Neural cell (in vitro differentiated cells): ENCODE measurements at regions not wholly inside any gene's neighbourhood (a gene's known extent, or its start where the extent isn't known, plus 50 kb on each side); places are given as distances from the start of the nearest gene placed in this dataset.

Experiments
- H2AFZ ChIP-seq: fragments of 200-600, 300-800 bp; sonication (generic), shearing (Covaris generic); 2 replicates; pipeline ENCODE4 v1.6.0; 2014; ENCODE audit warnings: low read depth, mild to moderate bottlenecking, antibody characterized with exemption, low read length, moderate library complexity
- H3F3A ChIP-seq: fragments of 200-600 bp; shearing (Covaris generic); 2 replicates; pipeline ENCODE4 v1.6.1; 2016; ENCODE audit warnings: mild to moderate bottlenecking, moderate library complexity, mixed read lengths, antibody characterized with exemption, low read length; ENCODE audit not compliant: insufficient read depth, poor library complexity, severe bottlenecking
- H3K27ac ChIP-seq: fragments of 200-600, 300-800 bp; sonication (generic), shearing (Covaris generic); 2 replicates; pipeline ENCODE4 v1.5.1; 2014; ENCODE audit warnings: mild to moderate bottlenecking, low read length, moderate library complexity
- H3K27me3 ChIP-seq: fragments of 300-800, 200-600 bp; sonication (generic), shearing (Covaris generic); 2 replicates; pipeline ENCODE4 v1.6.0; 2014; ENCODE audit warnings: mild to moderate bottlenecking, low read depth, low read length, moderate library complexity; ENCODE audit not compliant: insufficient read depth
- H3K36me3 ChIP-seq: fragments of 300-800, 200-600 bp; sonication (generic), shearing (Covaris generic); 2 replicates; pipeline ENCODE4 v1.5.1; 2014; ENCODE audit warnings: mild to moderate bottlenecking, antibody characterized with exemption, low read length, moderate library complexity; ENCODE audit not compliant: insufficient read depth
- H3K4me2 ChIP-seq: fragments of 300-800, 200-600 bp; sonication (generic), shearing (Covaris generic); 2 replicates; pipeline ENCODE4 v1.6.0; 2014; ENCODE audit warnings: mild to moderate bottlenecking, low read length
- H3K4me3 ChIP-seq: fragments of 300-800, 200-600 bp; sonication (generic), shearing (Covaris generic); 2 replicates; pipeline ENCODE4 v1.5.1; 2014; ENCODE audit warnings: mild to moderate bottlenecking, low read length, moderate library complexity
- H3K79me2 ChIP-seq: fragments of 200-600 bp; shearing (Covaris generic); replicated peaks from 2 replicates; pipeline ENCODE4 v1.6.0; 2014; ENCODE audit warnings: mild to moderate bottlenecking, low read length, moderate library complexity; ENCODE audit not compliant: insufficient read depth
- H3K9ac ChIP-seq: fragments of 300-800, 200-600 bp; sonication (generic), shearing (Covaris generic); 2 replicates; pipeline ENCODE4 v1.6.1; 2016; ENCODE audit warnings: mild to moderate bottlenecking, low read length, mixed read lengths
- H3K9me2 ChIP-seq: fragments of 200-600 bp; shearing (Covaris generic); 2 replicates; pipeline ENCODE4 v1.6.1; 2016; ENCODE audit warnings: mild to moderate bottlenecking, low read length, mixed read lengths; ENCODE audit not compliant: insufficient read depth
- H3K9me3 ChIP-seq: fragments of 200-600, 300-800 bp; sonication (generic), shearing (Covaris generic); 2 replicates; pipeline ENCODE4 v1.6.1; 2016; ENCODE audit warnings: mild to moderate bottlenecking, mixed run types, low read length, moderate library complexity, mixed read lengths
- H4K20me1 ChIP-seq: fragments of 200-600 bp; shearing (Covaris generic); 2 replicates; pipeline ENCODE4 v1.6.1; 2016; ENCODE audit warnings: mild to moderate bottlenecking, mixed run types; ENCODE audit not compliant: insufficient read depth
- EP300 ChIP-seq: fragments of 450-650 bp; conservative IDR thresholded peaks from 2 replicates; pipeline ENCODE4 v1.6.1; 2014; ENCODE audit warnings: antibody characterized with exemption, mild to moderate bottlenecking, moderate library complexity; ENCODE audit not compliant: poor library complexity, severe bottlenecking
- EZH2 ChIP-seq: fragments of 200-600, 300-800 bp; shearing (Covaris generic), sonication (generic); IDR thresholded peaks from 2 replicates; pipeline ENCODE4 v1.6.1; 2014; ENCODE audit warnings: antibody characterized with exemption, low read length, borderline replicate concordance, mild to moderate bottlenecking; ENCODE audit not compliant: insufficient read depth, poor library complexity, severe bottlenecking
- MXI1 ChIP-seq: fragments of 450-650 bp; conservative IDR thresholded peaks from 2 replicates; pipeline ENCODE4 v1.6.1; 2014; ENCODE audit warnings: antibody characterized with exemption, mild to moderate bottlenecking; ENCODE audit not compliant: poor library complexity, severe bottlenecking
- POLR2AphosphoS5 ChIP-seq: IDR thresholded peaks from 2 replicates; pipeline ENCODE4 v1.6.1; 2012
- RAD21 ChIP-seq: fragments of 450-650 bp; conservative IDR thresholded peaks from 2 replicates; pipeline ENCODE4 v1.6.1; 2014; ENCODE audit warnings: antibody characterized with exemption, mild to moderate bottlenecking, moderate library complexity
- SMC3 ChIP-seq: fragments of 450-650 bp; conservative IDR thresholded peaks from 2 replicates; pipeline ENCODE4 v1.6.1; 2014; ENCODE audit warnings: antibody characterized with exemption, mild to moderate bottlenecking, moderate library complexity; ENCODE audit not compliant: poor library complexity
- TAF1 ChIP-seq: IDR thresholded peaks from 2 replicates; pipeline ENCODE4 v1.6.1; 2012; ENCODE audit warnings: low read depth
- TF ChIP-seq, protein P1 (sequence below): fragments of 450-650 bp; IDR thresholded peaks from 2 replicates; pipeline ENCODE4 v1.5.1; 2014; ENCODE audit warnings: antibody characterized with exemption, mild to moderate bottlenecking, moderate library complexity; ENCODE audit not compliant: poor library complexity, severe bottlenecking
- TF ChIP-seq, protein P2 (sequence below): IDR thresholded peaks from 2 replicates; pipeline ENCODE4 v1.6.1; 2012; ENCODE audit warnings: borderline replicate concordance

DNA sequence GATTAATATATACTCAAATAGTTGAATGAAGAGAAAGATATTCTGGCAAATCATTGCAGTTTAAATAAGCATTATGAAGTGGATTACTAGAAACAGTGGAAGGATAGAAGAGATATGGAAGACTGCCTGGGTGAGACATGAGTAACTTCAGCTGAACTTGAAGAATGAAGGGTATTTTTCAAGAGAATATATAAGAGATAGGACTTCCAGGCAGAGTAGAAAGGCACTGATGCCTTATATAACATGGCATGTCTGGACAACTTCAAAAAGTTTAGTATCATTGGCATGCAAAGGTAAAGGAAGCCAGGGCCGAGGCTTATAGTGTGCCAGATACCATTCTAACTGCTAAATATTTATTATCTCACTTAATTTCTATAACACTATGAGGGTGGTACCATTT lies 126.5 kb upstream of the SLC7A14 start:
- Histone ChIP-seq H3K27me3 (no peaks in the 10 kb centered on the region), H4K20me1 (no peaks in the 10 kb centered on the region), H3K9me3 (peaks cover 9% of the 10 kb centered on the region), H3K79me2 (no peaks in the 10 kb centered on the region), H3K4me2 (no peak overlapping the region), H3K9me2 (no peaks in the 10 kb centered on the region), H2AFZ (no peak overlapping the region), H3K9ac (no peak overlapping the region), H3K36me3 (no peaks in the 10 kb centered on the region), H3K27ac (no peak overlapping the region), H3F3A (no peaks in the 10 kb centered on the region), H3K4me3 (no peak overlapping the region)
- TF ChIP-seq, protein P1, sequence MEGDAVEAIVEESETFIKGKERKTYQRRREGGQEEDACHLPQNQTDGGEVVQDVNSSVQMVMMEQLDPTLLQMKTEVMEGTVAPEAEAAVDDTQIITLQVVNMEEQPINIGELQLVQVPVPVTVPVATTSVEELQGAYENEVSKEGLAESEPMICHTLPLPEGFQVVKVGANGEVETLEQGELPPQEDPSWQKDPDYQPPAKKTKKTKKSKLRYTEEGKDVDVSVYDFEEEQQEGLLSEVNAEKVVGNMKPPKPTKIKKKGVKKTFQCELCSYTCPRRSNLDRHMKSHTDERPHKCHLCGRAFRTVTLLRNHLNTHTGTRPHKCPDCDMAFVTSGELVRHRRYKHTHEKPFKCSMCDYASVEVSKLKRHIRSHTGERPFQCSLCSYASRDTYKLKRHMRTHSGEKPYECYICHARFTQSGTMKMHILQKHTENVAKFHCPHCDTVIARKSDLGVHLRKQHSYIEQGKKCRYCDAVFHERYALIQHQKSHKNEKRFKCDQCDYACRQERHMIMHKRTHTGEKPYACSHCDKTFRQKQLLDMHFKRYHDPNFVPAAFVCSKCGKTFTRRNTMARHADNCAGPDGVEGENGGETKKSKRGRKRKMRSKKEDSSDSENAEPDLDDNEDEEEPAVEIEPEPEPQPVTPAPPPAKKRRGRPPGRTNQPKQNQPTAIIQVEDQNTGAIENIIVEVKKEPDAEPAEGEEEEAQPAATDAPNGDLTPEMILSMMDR, result no peak
- TF ChIP-seq SMC3 (no peak), RAD21 (no peak), TAF1 (no peak), MXI1 (no peak), POLR2AphosphoS5 (no peak), EZH2 (no peak), EP300 (no peak)
- TF ChIP-seq, protein P2, sequence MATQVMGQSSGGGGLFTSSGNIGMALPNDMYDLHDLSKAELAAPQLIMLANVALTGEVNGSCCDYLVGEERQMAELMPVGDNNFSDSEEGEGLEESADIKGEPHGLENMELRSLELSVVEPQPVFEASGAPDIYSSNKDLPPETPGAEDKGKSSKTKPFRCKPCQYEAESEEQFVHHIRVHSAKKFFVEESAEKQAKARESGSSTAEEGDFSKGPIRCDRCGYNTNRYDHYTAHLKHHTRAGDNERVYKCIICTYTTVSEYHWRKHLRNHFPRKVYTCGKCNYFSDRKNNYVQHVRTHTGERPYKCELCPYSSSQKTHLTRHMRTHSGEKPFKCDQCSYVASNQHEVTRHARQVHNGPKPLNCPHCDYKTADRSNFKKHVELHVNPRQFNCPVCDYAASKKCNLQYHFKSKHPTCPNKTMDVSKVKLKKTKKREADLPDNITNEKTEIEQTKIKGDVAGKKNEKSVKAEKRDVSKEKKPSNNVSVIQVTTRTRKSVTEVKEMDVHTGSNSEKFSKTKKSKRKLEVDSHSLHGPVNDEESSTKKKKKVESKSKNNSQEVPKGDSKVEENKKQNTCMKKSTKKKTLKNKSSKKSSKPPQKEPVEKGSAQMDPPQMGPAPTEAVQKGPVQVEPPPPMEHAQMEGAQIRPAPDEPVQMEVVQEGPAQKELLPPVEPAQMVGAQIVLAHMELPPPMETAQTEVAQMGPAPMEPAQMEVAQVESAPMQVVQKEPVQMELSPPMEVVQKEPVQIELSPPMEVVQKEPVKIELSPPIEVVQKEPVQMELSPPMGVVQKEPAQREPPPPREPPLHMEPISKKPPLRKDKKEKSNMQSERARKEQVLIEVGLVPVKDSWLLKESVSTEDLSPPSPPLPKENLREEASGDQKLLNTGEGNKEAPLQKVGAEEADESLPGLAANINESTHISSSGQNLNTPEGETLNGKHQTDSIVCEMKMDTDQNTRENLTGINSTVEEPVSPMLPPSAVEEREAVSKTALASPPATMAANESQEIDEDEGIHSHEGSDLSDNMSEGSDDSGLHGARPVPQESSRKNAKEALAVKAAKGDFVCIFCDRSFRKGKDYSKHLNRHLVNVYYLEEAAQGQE, result no peak

DNA sequence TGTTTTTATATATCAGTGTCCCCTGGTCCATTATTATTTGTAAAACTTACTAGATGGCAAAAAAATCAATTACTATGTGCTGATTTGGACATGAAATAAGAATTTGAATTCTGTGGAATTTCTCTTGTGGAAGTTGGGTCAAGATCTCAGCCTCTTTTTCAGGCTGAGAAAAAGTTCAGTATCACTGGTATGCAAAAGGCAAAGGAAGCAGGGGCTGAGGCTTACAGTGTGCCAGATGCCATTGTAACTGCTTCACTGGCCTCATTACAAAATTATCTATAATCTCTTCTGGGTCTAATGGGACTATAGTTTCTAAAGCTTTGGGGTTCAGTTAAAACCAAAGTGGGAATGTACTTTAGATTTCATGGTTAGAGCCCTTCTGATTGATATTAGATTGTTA lies 125.9 kb upstream of the SLC7A14 start:
- no peak for TF ChIP-seq EZH2
- no peak for TF ChIP-seq EP300
- TF ChIP-seq MXI1, result no peak
- no peak for TF ChIP-seq SMC3
- TF ChIP-seq, protein P2, result no peak
- TF ChIP-seq, protein P1, result no peak
- no peak for TF ChIP-seq RAD21
- TF ChIP-seq POLR2AphosphoS5, result no peak
- TF ChIP-seq TAF1, result no peak

More for the DNA sequence above, 125.9 kb upstream of the SLC7A14 start:
- Histone ChIP-seq H3K4me3 (no peak overlapping the region), H2AFZ (no peak overlapping the region), H3K4me2 (no peak overlapping the region), H3K9ac (no peak overlapping the region), H3K9me3 (peaks cover 9% of the 10 kb centered on the region), H3K36me3 (no peaks in the 10 kb centered on the region), H3K27me3 (no peaks in the 10 kb centered on the region), H4K20me1 (no peaks in the 10 kb centered on the region), H3K79me2 (no peaks in the 10 kb centered on the region), H3K9me2 (no peaks in the 10 kb centered on the region), H3K27ac (no peak overlapping the region), H3F3A (no peaks in the 10 kb centered on the region)
